ENCODE measurements at regions not wholly inside any gene's neighbourhood (a gene's known extent, or its start where the extent isn't known, plus 50 kb on each side); places are given as distances from the start of the nearest gene placed in this dataset.

GRCh38 chr14:101195309-101195901, 291.9 kb upstream of the RTL1 start:
- no peak for DNase-seq (ENCODE audit: low read depth)

GRCh38 chr14:101196051-101196712, 292.7 kb upstream of the RTL1 start:
- no peak for DNase-seq (ENCODE audit: low read depth)

GRCh38 chr14:101196795-101197590, 293.5 kb upstream of the RTL1 start:
- DNase-seq (ENCODE audit: low read depth): no peak

- DNase-seq (ENCODE audit: low read depth): no peak
Observed at GRCh38 chr14:101197595-101198397, 294.3 kb upstream of the RTL1 start.

- no peak for DNase-seq (ENCODE audit: low read depth)
Observed at GRCh38 chr14:101198398-101199027, 295.0 kb upstream of the RTL1 start.

GRCh38 chr14:101199028-101199770, 295.7 kb upstream of the RTL1 start:
- DNase-seq (ENCODE audit: low read depth): no peak

GRCh38 chr14:101200008-101200649, 296.6 kb upstream of the RTL1 start:
- no peak for DNase-seq (ENCODE audit: low read depth)

- no peak for DNase-seq (ENCODE audit: low read depth)
Observed at GRCh38 chr14:101200650-101201516, 297.4 kb upstream of the RTL1 start.

- DNase-seq (ENCODE audit: low read depth): no peak
Observed at GRCh38 chr14:101201535-101202151, 298.1 kb upstream of the RTL1 start.

GRCh38 chr14:101202627-101203404, 299.3 kb upstream of the RTL1 start:
- no peak for DNase-seq (ENCODE audit: low read depth)

GRCh38 chr14:101206556-101206955, 303.0 kb upstream of the RTL1 start:
- no peak for DNase-seq (ENCODE audit: low read depth)

- no peak for DNase-seq (ENCODE audit: low read depth)
Observed at GRCh38 chr14:101207041-101207440, 303.5 kb upstream of the RTL1 start.

- no peak for DNase-seq (ENCODE audit: low read depth)
Observed at GRCh38 chr14:101207897-101208296, 304.4 kb upstream of the RTL1 start.

GRCh38 chr14:101209594-101209993, 306.1 kb upstream of the RTL1 start:
- DNase-seq (ENCODE audit: low read depth): no peak

GRCh38 chr14:101215266-101215665, 311.7 kb upstream of the RTL1 start:
- DNase-seq (ENCODE audit: low read depth): no peak

GRCh38 chr14:101215927-101216326, 312.4 kb upstream of the RTL1 start:
- no peak for DNase-seq (ENCODE audit: low read depth)

- no peak for DNase-seq (ENCODE audit: low read depth)
Observed at GRCh38 chr14:101216366-101217079, 313.0 kb upstream of the RTL1 start.

- no peak for DNase-seq (ENCODE audit: low read depth)
Observed at GRCh38 chr14:101217080-101217463, 313.6 kb upstream of the RTL1 start.

Measured in stimulated activated CD8-positive, alpha-beta memory T cell treated with anti-CD3 and anti-CD28 coated beads, Interleukin-4, amount 100 ng/mL, for 24 hours (primary cell).